Stomach (tissue), 4 donors: ENCODE measurements at regions not wholly inside any gene's neighbourhood (a gene's known extent, or its start where the extent isn't known, plus 50 kb on each side); places are given as distances from the start of the nearest gene placed in this dataset.

Experiments used
- EP300 ChIP-seq: sonication (generic); formaldehyde crosslinking; IDR thresholded peaks from one replicate; pipeline ENCODE4 v1.6.1; 2017; ENCODE audit warnings: antibody characterized with exemption
- POLR2A ChIP-seq, 4 donors: fragments of 450-650 bp; IDR thresholded peaks; one replicate each; pipeline ENCODE4 v1.6.1; 2016; ENCODE audit warnings: antibody characterized with exemption in 4 of 4, control low read depth in 2 of 4, mild to moderate bottlenecking in 1 of 4, moderate library complexity in 1 of 4
- POLR2AphosphoS5 ChIP-seq, 3 donors: sonication (generic); formaldehyde crosslinking; IDR thresholded peaks; one replicate each; pipeline ENCODE4 v1.6.1; 2016; ENCODE audit warnings: antibody characterized with exemption in 3 of 3
- TF ChIP-seq, protein P1 (sequence below), 7 experiments: fragments of 450-650 bp in 4 of 7; fragments of 200-600 bp in 3 of 7; sonication (generic) in 3 of 7; IDR thresholded peaks; one replicate each; pipeline ENCODE4 v1.5.1; 2016 to 2019; ENCODE audit warnings: antibody characterized with exemption in 7 of 7, control low read depth in 2 of 7, mild to moderate bottlenecking in 1 of 7

DNA sequence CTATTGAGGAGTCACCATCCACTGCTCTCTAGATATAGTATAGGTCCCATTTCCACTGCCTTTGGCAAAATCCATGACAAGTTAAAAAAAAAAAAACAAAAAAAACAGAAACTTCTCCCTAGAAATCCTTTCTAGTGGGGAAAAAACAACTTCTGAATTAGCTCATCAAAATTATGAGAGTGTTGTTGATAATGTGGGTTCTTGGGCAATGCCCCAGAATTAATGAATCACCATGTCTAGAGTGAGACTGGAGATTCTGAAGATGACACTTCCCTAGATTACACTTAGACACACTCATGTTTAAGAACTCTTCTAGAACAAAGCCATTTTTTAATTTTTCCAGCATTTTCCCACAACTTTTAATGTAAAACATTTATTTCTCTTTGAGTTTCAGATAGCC is 728.0 kb upstream of the C9orf72 start:
- TF ChIP-seq POLR2AphosphoS5 (IDR thresholded peaks at IDR 0.05) (no peak), EP300 (no peak), POLR2A (IDR thresholded peaks at IDR 0.05) (no peak)
- TF ChIP-seq, protein P1, sequence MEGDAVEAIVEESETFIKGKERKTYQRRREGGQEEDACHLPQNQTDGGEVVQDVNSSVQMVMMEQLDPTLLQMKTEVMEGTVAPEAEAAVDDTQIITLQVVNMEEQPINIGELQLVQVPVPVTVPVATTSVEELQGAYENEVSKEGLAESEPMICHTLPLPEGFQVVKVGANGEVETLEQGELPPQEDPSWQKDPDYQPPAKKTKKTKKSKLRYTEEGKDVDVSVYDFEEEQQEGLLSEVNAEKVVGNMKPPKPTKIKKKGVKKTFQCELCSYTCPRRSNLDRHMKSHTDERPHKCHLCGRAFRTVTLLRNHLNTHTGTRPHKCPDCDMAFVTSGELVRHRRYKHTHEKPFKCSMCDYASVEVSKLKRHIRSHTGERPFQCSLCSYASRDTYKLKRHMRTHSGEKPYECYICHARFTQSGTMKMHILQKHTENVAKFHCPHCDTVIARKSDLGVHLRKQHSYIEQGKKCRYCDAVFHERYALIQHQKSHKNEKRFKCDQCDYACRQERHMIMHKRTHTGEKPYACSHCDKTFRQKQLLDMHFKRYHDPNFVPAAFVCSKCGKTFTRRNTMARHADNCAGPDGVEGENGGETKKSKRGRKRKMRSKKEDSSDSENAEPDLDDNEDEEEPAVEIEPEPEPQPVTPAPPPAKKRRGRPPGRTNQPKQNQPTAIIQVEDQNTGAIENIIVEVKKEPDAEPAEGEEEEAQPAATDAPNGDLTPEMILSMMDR (IDR thresholded peaks at IDR 0.05), result no peak
